GM18517 (cell line): ENCODE measurements at regions not wholly inside any gene's neighbourhood (a gene's known extent, or its start where the extent isn't known, plus 50 kb on each side); places are given as distances from the start of the nearest gene placed in this dataset.
"Not testable (repeated sequence)": the region's sequence is repeated elsewhere in the genome, so short reads cannot be mapped to it uniquely, and the experiment has no call there.

ENCODE experiments used
- ATAC-seq: cut with Tn5 transposase; IDR thresholded peaks from one replicate; pipeline ENCODE4 v1.9.1; 2021; ENCODE audit warnings: mild to moderate bottlenecking, moderate library complexity; ENCODE audit not compliant: unreplicated experiment

DNA sequence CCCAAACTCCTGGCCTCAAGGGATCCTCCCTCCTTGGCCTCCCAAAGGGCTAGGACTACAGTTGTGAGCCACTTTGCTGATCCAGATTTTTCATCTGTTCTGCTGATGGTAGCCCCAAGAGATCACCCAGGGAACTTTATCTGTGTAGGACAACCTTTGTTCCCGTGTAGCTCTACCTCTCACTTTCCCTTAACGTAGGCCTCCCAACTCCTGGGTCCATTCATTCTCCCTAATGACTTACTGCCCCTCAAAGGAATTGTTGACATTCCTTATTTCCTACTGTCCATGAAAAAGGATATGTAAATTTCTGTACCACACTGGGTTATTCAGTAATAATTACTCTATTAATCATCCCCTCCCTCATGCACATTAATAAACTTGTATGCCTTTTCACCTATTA is 51.0 kb upstream of the PHF24 start:
- ATAC-seq, result no peak

DNA sequence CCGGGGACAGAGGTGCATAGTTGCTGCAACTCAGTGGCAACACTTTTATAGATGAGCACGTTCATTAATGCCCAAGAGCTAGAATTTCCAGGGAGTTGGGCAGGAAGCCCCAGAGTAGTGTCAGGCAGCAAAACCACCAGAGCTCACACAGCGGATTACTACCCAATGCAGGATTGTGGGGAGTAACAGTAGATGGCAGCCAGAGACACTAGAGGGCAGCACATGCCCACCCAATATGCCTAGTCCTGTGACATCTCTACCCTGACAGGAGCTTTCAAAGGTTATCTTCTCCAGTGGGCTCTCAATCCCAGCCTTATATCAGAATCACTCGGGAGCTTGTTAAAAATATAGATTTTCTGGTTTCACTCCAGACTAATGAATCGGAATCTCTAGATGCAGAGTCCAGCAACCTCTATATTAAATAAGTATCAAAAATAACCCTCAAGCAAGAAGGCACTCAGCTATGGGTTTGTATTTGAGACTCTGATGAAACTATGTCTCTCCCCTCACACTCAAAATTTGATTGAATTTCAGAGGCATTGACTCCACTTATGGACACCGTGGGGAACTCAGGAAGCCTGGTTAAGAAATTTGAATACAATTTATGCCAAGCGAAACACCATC is 58.4 kb upstream of the PHF24 start:
- peak; percentile 84 for ATAC-seq

DNA sequence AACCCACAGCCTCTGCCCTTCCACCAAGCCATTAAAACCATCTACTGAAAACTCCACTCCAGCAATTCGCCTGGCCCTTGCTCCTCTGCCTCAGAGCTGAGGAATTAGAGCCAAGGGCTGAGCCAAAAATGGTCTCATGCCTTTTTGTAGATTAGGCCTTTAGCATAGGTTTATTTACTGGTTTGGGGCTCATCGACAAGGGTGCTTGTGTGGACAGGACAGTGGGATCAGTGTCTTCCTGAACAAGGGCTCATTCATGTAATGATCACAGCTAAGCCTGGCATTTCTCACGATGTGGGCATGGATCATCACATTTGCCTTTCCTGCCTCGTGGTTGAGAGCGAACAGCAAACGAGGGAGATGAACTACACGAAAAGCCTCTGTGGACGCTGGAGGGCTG is 59.2 kb upstream of the PHF24 start:
- no peak for ATAC-seq

DNA sequence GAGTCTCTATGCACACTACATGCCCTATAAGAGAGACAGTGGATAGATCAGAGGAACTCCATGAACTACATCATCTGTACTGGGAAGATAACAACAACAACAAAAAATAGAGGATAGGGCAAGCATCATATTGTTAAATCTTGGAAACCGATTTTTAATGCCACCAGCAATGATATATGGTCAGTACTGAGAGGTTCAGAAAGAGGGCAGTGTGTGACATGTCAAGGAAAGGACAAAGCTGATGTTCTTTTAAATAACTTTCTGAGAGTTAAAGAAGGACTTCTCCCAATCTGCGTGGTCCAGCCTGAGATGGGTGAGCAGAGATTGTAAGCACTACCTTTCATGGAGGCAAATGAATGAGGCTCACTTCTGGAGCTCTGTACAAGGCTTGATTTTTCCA is 62.0 kb upstream of the PHF24 start:
- no peak for ATAC-seq

DNA sequence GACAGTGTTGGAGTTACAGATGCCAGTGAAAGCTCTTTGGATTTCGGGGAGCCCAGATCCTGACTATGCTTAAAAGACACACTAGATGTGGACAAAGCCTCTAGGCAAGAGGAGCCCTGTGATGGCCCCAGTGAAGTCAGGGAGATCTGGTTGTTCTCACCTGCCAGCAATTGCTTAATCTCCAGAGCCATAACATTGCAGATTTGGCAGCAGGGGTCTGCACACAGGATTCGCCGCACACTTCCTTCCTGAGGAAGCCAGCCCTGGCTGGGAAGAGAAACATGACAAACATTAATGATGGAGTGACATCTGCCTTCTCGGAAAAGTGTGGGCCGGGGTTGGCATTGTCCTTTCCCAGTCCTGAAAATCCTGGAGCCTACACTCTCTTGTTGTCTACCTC is 65.2 kb upstream of the PHF24 start:
- ATAC-seq, result no peak

DNA sequence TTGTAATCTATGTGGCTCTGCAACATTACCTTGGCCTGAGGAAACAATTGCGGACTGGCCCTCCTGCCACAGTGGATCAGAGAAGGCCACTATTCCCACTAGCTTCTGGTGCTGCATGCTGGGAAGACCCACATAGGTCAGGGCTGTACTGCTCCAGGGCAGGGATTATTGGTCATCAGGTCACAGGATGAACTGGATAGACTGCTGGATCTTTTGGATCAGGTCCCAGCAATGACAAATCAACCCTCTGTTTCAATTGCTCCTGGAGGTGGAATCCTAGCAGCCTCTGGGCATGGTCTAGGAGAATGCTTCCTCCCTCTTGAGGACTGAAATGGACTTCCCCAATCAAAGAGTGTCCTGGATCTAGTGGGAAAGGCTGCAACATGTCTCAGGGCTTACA is 66.7 kb upstream of the PHF24 start:
- ATAC-seq, result no peak

DNA sequence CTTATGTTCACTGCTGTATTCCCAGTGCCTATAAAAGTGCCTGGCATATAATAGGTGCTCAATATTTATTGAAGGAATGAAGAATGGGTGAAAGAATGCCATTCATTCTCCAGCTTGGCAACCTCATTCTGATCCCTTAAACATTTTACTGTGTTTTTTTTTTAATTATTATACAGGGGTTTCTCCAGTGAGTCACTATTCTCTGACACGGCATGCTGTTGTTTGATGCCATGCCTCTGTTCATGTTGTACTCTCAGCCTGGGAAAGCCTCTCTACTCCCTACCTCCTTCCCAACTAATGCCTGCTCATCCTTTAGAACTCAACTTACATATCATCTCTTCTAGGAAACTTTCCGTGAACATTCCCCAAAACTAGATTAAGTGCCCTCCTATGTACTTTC is 70.2 kb upstream of the PHF24 start:
- no peak for ATAC-seq

DNA sequence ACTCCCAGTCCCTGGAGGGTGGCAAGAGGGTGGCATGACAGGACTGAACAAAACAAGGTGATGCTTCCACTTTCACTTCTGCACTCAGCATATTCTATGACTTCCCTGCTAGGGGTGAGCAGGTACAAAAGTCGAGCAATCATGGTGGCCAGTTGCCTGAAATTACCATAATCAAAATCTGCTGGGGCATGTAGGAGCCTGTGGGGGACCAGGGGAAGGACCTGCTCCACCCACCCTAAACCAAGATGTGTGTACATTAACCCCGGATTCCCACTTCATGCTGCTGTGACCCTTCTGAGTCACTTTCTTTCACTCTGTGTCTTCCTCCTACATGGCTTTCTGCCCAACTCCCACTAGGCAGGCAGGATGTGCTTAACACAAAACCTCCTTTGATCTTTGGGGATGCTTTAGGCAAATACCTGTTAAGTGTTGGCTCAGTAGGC is 73.3 kb upstream of the PHF24 start:
- ATAC-seq, result peak; percentile 79

DNA sequence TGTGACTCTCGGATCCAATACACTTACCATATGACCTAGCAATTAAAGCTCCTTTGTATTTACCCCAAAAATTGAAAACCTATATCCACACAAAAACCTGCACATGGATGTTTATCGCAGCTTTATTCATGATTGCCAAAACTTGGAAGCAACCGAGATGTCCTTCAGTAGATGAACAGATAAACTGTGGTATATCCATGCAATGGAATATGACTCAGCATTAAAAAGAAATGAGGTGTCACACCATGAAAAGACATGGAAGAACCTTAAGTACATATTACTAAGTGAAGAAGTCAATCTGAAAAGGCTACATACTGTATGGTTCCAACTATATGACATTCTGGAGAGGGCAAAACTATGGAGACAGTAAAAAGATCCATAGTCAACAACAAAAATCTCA is 82.0 kb upstream of the PHF24 start:
- no peak for ATAC-seq

DNA sequence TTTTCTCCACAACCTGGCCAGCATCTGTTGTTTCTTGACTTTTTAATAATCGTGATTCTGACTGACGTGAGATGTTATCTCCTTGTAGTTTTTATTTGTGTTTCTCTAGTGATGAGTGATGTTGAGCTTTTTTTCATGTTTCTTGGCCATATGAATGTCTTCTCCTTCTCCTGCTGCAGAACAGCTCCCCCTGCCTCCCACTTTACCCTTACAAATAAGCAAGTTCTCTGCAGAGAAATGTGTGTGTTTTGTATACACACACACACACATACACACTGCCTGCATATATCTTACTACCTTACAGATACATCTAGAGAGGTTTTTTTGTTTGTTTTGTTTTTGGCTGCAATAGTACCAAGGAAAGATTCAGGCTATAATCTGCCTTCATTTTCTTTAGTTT is 88.7 kb upstream of the PHF24 start:
- ATAC-seq, result no peak

DNA sequence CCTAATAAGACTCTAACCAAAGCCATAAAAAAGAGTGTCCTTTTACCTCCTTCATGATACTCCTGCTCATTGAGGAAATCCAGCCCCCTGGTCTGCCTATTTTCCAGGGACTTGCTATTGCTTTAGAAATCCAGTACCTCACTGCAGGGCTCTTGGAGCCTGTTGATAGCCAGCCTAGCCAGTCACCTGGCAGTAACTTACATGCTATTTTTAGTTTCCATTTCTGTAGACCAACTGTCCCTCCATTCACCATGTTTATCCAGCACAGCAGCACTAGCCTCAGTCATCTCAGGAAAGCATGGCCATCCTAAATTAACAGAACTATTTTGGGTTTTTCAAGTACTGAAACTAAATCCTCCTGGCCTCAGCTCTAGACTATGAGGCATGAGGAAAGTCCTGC is 91.5 kb upstream of the PHF24 start:
- ATAC-seq, result no peak

DNA sequence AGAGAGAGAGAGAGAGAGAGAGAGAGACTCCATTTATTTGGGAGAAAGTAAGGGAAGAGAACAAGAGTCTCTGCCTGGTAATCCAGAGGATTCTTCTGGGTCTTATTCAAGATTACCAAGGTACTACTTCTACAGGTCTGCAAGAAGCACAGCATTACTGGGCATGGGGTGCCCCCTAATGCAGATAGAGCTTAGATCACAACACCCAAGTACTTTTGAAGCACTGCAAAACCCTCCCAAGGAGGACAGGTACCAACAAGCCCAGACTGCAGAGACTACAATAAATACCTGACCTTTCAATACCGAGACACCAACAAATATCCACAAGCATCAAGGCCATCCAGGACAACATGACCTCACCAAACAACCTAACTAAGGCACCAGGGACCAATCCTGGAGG is 94.7 kb upstream of the PHF24 start:
- ATAC-seq, result no peak

DNA sequence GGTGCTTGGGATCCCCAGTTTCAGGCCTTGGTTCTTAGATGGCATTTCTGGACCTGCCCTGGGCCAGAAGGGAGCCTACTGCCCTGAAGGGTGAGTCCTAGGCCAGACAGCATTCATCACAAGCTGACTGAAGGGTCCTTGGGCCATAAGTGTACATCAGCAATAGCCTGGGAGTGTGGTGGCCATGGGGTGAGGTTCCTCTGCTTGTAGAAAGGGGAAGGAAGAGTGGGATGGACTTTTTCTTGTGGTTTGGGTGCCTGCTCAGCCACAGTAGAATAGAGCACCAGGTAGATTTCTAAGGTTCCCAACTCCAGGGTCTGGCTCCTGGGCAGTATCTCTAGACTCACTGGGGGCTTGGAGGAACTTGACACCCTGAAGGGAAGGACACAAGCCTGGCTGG is 95.2 kb upstream of the PHF24 start:
- ATAC-seq, result no peak

DNA sequence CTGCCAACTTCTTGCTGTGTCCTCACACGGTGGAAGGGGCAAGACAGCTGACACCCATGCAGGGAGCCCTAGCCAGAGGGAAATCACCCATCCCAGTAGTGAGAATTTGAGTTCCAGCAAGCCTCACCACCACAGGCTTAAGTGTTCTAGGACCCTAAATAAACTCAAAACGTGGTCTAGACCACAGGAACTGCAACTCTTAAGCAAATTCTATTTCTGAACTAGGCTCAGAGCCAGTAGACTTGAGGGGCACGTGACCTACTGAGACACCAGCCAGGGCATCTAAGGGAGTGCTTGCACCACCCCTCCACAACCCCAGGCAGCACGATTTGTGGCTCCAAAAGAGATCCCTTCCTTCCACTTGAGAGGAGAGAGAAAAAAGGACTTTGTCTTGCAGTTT is 96.0 kb upstream of the PHF24 start:
- ATAC-seq, result no peak

DNA sequence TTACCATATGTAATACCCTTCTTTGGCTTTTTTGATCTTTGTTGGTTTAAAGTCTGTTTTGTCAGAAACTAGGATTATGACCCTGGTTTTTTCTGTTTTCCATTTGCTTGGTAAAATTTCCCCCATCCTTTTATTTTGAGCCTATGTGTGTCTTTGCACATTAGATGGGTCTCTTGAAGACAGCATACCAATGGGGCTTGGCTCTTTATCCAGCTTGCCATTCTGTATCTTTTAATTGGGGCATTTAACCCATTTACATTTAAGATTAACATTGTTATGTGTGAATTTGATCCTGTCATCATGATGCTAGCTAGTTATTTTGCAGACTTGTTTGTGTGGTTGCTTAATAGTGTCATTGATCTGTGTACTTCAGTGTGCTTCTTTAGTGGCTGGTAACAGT is 103.1 kb upstream of the PHF24 start:
- not testable (repeated sequence) for ATAC-seq

DNA sequence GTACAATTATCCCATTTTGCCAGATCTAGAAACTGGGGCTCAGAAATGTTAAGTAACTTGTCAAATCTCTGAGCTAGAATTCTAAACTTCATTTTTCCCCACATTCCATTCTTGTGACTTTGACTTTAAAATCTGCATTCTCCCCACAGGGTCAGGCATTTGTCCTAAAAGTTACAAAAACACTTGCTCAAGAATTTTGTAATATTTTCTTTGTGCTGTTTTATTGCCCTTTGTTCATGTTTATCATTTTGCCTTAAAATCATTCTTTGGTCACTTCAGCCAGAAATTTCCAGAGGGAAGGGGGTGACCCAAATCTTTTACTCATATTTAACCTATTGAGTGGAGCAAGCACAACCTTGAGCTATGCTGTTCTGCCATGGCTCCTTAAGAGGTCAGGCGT is 120.1 kb upstream of the CCL21 start:
- ATAC-seq, result no peak

DNA sequence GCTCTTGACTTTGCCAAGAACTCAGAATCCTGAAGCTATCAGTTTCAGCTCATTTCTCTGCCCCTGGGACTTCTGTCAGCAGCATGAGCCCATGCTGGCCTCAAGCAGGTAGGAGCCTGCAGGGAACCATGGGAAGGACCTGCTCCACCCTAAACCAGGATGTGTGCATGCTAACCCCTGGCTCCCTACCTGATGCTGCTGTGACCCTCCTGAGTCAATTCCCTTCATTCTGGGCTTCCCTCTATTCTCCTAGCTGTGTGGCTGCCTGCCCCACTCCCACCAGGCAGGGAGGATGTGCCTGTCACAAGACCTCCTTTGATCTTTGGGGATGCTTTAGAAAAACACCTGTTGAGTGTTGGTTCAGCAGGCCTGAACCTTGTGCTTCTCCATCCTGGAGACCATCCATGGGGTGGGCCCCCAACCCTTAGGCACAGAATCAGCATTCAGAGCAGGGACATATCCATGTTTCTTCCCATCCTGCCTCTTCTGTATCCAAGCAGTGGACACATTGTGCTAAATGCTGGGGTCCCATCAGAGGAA is 117.1 kb upstream of the CCL21 start:
- ATAC-seq, result no peak

DNA sequence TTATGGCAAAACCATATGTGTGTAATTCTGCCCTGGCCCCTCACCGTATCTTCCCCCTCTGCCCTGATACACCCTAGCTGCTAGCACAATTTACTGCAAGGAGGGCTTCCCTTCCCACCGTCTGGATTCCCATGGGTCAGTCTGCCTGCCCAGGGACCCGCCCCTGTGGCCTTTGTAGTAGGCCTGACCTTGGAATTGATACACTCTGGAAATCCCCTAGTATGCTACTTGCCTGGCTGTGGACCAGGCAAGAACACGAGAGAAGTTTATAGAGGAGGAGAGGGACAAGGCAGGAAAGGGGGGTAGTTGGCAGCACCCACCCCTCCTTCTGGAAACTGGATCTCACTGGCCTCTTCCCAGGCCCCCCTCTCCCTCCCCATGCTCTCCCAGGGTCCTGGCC is 115.8 kb upstream of the CCL21 start:
- no peak for ATAC-seq

DNA sequence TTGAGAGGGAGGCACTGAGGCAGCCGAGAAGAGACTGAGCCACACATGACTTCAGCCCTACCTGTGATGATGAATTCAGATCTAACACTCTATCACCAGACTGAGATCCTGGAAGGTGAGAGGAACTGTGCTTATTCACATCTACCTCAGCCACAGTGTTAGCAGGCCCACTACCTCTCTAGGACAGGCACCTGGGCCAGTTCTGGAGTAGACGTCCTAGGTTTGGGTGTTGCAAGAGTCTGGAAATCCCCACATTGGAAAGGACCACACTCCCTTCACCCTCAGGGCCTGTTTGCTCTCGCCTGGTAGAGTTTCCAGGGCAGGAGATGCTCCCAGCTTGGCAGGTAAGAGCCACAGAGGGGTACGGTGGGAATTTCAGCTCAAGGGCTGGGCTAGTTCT is 113.8 kb upstream of the CCL21 start:
- ATAC-seq, result no peak

DNA sequence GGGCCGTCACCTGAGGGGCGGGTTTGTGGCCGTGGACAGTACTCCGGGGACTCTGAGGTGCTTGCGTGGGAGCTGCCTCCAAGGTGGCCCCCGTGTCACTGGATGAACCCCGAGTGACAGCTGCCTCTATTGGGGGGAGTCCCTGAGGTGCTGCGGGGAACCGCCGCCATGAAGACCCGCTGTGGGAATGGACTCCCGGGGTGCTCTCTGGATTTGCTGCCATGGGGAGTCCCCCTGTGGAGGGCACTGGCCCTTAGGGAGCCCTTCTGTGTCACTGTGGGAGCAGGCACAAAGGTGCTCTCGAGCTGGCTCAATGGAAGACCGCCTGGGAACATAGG is 100.2 kb upstream of the CCL21 start:
- no peak for ATAC-seq

DNA sequence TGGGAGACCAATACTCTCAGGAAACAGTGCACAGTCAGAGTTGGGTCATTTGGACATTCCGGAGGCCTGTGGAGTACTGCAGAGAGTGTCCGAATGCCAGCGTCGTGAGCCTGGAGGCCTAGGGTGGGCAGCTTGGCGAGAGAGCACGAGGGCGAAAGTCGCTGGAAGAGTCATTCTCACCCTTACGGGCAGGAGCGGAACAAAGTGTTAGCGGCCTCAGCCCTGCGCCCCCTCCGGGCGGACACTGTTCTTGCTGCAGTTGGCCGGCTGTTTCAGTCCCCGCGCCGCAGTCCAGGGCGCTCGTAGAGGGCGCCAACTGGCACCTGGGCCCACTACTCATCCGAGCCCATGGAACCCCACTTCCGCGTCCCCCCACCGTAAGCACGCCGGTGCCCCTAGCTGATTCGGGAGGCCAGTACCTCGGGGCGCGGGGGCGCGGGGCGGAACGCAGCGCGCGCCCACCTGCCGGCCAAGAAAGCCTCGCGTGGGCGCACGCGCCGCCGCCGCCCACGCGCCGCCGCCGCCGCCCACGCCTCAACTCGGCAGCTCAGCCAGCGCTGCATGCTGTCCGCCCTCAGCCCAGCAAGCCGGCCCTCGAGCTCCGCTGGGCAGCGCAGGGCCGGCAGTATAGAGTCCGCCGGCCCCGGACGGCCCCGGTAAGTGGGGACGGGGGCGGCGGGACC is 99.7 kb upstream of the CCL21 start:
- no peak for ATAC-seq

DNA sequence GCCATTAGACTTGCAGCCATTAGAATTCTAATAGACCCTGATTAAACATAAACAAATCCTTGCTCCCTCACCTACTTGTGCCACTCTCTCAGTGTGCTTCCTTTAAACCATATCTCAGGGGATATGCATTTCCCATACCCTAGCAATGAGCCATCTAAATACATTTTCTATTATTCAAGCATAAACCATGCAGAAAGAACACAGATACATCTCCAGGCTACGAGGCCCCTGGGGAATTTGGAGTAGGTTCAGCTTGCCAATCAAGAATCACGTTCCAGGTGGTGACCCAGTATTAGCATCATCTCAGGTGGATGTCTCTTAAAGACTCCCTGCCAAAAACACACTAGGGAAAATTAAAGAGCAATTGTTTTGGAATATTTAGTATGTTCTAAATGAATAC is 93.0 kb upstream of the CCL21 start:
- no peak for ATAC-seq

DNA sequence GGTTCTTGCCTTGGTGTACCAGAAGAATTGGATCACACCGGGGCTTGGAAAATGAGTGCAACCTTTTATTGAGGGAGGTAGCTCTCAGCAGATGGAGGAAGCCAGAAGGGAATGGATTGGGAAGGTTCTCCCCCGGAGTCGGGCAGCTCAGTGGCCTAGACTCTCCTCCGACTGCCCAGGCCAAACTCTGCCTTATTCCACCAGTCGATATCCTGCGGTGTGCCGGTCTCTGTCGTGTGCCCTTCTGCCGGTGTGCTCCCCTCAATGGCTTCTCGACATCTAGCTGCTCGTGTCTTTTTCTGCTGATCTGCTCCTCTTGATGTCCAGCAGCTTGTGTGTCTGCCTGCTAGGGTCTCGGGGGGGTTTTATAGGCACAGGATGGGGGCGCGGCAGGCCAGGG is 87.4 kb upstream of the CCL21 start:
- no peak for ATAC-seq
